T-helper 2 cell treated with Interferon-gamma antibody and Interleukin-4, amounts not matched to agents 5 μg/mL and 100 μg/mL, for 36 hours (primary cell): ENCODE measurements at regions not wholly inside any gene's neighbourhood (a gene's known extent, or its start where the extent isn't known, plus 50 kb on each side); places are given as distances from the start of the nearest gene placed in this dataset.

Experiments
- DNase-seq: peaks from one replicate; pipeline ENCODE4 v3.0.0; 2021; ENCODE audit warnings: low spot score
- H3K27ac Mint-ChIP-seq: one replicate; pipeline ENCODE4 v1.8.0; 2021; ENCODE audit warnings: mild to moderate bottlenecking, mixed read lengths
- H3K27me3 Mint-ChIP-seq: one replicate; pipeline ENCODE4 v1.8.0; 2021; ENCODE audit warnings: low read depth, mixed read lengths
- H3K36me3 Mint-ChIP-seq: one replicate; pipeline ENCODE4 v1.8.0; 2021; ENCODE audit warnings: low read depth, mixed read lengths
- H3K4me1 Mint-ChIP-seq: one replicate; pipeline ENCODE4 v1.8.0; 2021; ENCODE audit warnings: low read depth, mixed read lengths
- H3K4me3 Mint-ChIP-seq: one replicate; pipeline ENCODE4 v1.8.0; 2022; ENCODE audit warnings: mild to moderate bottlenecking, moderate library complexity, mixed read lengths
- H3K9me3 Mint-ChIP-seq: one replicate; pipeline ENCODE4 v1.8.0; 2021; ENCODE audit warnings: mixed read lengths

DNA sequence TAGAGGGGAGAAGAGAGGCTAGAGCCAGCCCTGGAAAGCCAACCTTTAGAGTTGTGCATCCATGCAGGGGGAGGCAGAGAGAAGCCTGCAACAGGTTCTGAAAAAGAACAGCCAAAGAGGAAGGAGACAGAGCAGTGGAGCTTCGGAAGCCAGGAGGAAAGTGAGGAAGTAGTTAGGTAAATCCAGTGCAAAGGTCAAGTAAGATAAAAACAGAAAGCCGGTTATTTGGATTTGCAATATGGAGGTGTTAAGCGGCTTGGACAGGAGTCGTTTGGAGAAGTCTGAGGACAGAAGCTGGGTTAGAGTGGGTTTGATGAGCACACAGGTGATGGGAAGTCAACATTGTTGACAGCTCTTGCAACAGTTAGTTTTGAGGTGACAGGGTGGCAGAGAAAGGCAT, 53.5 kb upstream of the FLT1 start:
- Mint-ChIP-seq H3K4me3 (no peak overlapping the region), H3K4me1 (peaks cover 2% of the 10 kb centered on the region), H3K27me3 (peaks cover 3% of the 10 kb centered on the region), H3K9me3 (peaks cover 12% of the 10 kb centered on the region), H3K27ac (no peak overlapping the region), H3K36me3 (peaks cover 3% of the 10 kb centered on the region)
- DNase-seq: no peak

DNA sequence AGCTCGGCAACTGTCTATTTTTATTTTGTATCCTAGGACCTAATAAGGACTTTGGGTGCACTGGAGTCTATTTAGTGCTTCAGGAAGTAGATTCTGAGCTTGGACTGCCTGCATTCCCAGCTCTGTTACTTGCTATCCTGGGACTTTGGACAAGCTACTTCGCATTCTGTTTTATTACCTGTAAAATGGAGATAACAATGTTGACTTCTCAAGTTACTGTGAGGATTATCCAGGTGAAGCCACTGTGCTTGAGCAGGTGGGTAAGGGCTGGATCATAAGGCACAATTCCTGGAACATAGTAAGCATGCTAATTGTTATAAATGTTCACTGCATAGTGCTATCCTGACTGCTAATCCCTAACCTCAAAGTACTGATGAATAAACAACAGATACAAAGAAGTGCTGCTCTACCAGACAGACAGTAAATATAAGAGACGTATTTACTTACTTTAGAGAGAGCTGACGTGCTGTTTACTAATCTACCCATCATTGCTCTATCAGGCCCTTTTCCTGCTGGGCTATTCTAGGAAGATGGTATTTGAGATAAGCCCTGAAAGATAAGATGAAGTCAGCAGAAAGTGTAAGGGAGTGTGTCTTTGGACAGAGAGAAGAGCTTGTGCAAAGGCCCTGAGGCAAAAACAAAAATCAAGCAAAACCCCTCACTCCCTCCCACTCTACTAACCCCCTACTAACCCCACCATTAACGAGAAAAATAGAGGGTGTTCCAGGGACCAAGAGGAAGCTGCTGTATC, 50.8 kb upstream of the FLT1 start:
- Mint-ChIP-seq H3K9me3 (peaks cover 19% of the 10 kb centered on the region), H3K4me3 (no peak overlapping the region), H3K4me1 (peaks cover 2% of the 10 kb centered on the region), H3K27ac (no peak overlapping the region), H3K36me3 (peaks cover 5% of the 10 kb centered on the region), H3K27me3 (no peaks in the 10 kb centered on the region)
- no peak for DNase-seq
